Activated T-helper 17 cell treated with anti-CD3 and anti-CD28 coated beads, Interleukin-2, amount 50 U/mL, for 72 hours (primary cell): ENCODE measurements at regions not wholly inside any gene's neighbourhood (a gene's known extent, or its start where the extent isn't known, plus 50 kb on each side); places are given as distances from the start of the nearest gene placed in this dataset.
A peak's percentile ranks its signal among the peaks of the same experiment; 100 is the strongest.
"Not testable (repeated sequence)": the region's sequence is repeated elsewhere in the genome, so short reads cannot be mapped to it uniquely, and the experiment has no call there.

ENCODE experiments used
- ATAC-seq: fragments of 150-1000 bp; cut with Tn5 transposase; replicated peaks from 2 replicates; pipeline ENCODE4 v1.10.0; 2021; ENCODE audit warnings: mild to moderate bottlenecking, moderate library complexity
- H3K27ac Mint-ChIP-seq: one replicate; pipeline ENCODE4 v1.8.0; 2022; ENCODE audit warnings: mixed read lengths
- H3K27me3 Mint-ChIP-seq: one replicate; pipeline ENCODE4 v1.8.0; 2022; ENCODE audit warnings: mixed read lengths
- H3K36me3 Mint-ChIP-seq: one replicate; pipeline ENCODE4 v1.8.0; 2022; ENCODE audit warnings: low read depth, mild to moderate bottlenecking, mixed read lengths
- H3K4me1 Mint-ChIP-seq: one replicate; pipeline ENCODE4 v1.8.0; 2022; ENCODE audit warnings: mixed read lengths
- H3K4me3 Mint-ChIP-seq: one replicate; pipeline ENCODE4 v1.8.0; 2022; ENCODE audit warnings: mild to moderate bottlenecking, mixed read lengths
- H3K9me3 Mint-ChIP-seq: one replicate; pipeline ENCODE4 v1.8.0; 2022; ENCODE audit warnings: mixed read lengths

DNA sequence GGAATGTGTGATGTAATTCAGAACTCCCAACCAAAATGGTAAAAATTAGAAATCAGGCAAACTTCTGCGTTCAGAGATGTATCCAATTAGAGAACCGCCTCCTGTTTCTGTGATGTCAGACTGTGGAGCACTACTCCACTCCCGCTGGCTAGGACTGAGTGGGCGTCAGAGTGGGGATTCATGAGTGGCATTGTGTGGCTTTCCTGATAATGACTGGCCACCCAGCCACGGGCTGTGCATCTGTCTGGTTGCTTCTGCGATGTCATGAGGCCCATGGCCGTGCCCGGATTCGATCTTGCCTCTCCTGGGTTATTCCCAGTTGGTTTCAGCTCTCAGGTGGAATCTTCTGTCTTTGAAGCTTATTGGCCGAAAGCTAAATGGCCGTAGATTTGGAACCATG, 87.1 kb upstream of the KCNA1 start:
- peaks cover 3% of the 10 kb centered on the region for H3K27me3 Mint-ChIP-seq
- no peak overlapping the region for H3K27ac Mint-ChIP-seq
- H3K4me1 Mint-ChIP-seq = peaks cover 15% of the 10 kb centered on the region
- no peaks in the 10 kb centered on the region for H3K36me3 Mint-ChIP-seq
- no peak overlapping the region for H3K4me3 Mint-ChIP-seq
- H3K9me3 Mint-ChIP-seq = no peaks in the 10 kb centered on the region
- no peak for ATAC-seq

DNA sequence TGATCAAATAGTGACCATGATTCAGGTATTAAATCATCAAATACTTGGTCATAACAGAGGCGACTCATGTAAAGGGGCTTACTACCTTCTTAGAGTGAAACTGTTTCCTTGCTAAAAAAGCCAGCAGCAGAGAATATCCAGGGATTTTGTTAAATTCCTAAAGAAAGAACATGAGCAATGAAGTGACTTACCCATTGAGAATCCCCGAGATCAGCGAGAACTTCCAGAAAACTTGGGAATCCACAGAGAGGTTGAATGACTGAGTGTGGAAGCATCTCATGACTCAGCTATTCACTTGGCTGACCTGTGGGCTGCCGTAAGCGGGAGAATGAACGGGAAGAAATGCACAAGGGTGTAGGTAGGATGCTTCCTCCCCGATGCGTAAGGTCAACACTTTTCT, 85.3 kb upstream of the KCNA1 start:
- Mint-ChIP-seq H3K9me3 (no peaks in the 10 kb centered on the region), H3K27me3 (no peaks in the 10 kb centered on the region), H3K36me3 (no peaks in the 10 kb centered on the region), H3K27ac (no peak overlapping the region), H3K4me3 (no peak overlapping the region), H3K4me1 (peaks cover 26% of the 10 kb centered on the region)
- ATAC-seq = no peak

DNA sequence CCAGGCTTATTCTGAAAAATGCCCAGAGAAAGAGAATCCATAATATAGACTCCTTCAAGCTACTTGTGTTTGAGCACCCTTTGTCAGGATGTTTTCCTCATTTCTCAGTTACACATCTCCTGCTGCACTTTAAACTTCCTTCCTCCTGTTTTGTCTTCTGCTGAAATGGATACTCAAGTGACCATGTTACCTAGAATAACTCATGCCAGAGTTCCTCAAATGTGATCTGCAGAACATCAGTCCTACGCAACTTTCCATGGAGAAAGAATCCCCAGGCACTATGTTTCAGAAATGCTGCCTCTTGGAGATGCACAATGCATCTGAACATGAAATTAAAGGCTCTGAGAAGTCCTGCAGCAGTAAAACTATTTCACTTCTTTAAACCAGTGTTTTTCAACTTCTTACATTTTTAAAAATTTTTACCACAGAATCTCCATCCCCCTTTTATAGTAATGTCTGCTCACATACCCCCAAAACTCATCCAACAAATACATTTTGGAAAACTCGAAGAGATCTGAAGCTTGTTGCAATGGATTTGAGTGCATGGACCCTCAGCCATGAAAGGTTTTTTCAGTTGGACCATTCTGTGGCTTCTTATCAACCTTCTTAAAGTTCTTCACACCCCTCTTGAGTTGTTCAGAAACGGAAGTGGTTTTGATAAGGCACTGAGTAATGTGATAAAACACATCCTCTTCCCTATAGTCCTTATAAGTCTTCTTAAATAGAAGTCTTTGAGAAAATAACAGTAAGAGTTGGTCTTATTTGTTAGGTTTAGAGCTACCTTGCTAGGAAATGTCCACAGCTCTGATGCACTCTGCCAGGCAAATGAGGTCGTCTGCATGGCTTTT, 84.5 kb upstream of the KCNA1 start:
- Mint-ChIP-seq H3K9me3 (no peaks in the 10 kb centered on the region), H3K4me1 (peaks cover 35% of the 10 kb centered on the region), H3K27ac (peak overlapping the region; percentile 80), H3K27me3 (no peaks in the 10 kb centered on the region), H3K36me3 (no peaks in the 10 kb centered on the region), H3K4me3 (peak overlapping the region; percentile 43)
- ATAC-seq = peak; percentile 42

GRCh38 chr12:4826909-4827308, 82.8 kb upstream of the KCNA1 start:
- ATAC-seq = no peak
- Mint-ChIP-seq H3K27ac (peak overlapping the region; percentile 80), H3K27me3 (no peaks in the 10 kb centered on the region), H3K36me3 (no peaks in the 10 kb centered on the region), H3K4me3 (no peak overlapping the region), H3K9me3 (no peaks in the 10 kb centered on the region), H3K4me1 (peaks cover 35% of the 10 kb centered on the region)

DNA sequence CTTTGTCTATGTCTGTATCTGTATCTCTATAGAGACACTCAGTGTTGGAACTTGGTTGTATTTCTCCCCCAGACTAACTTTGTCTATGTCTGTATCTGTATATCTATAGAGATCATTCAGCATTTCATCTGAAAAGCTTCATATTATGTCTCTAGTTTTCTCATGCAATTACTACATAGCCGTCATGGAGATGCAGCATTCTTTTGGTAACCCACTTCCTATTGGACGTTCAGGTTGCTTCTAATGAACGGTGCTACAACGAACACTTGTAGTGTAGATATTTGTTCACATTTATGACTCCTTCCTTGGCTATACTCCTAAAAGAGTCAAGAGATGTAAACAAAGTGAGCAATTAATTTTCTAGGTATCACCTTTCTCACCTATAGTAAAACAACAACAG, 81.5 kb upstream of the KCNA1 start:
- Mint-ChIP-seq H3K27me3 (no peaks in the 10 kb centered on the region), H3K4me1 (peaks cover 35% of the 10 kb centered on the region), H3K9me3 (no peaks in the 10 kb centered on the region), H3K36me3 (no peaks in the 10 kb centered on the region), H3K27ac (peak overlapping the region; percentile 10), H3K4me3 (peak overlapping the region; percentile 77)
- no peak for ATAC-seq

- Mint-ChIP-seq H3K4me3 (peak overlapping the region; percentile 77), H3K36me3 (no peaks in the 10 kb centered on the region), H3K4me1 (peaks cover 35% of the 10 kb centered on the region), H3K27me3 (no peaks in the 10 kb centered on the region), H3K9me3 (no peaks in the 10 kb centered on the region), H3K27ac (peak overlapping the region; percentile 81)
- peak; percentile 84 for ATAC-seq
These were observed 80.4 kb upstream of the KCNA1 start for GRCh38 chr12:4829161-4829792.

- ATAC-seq = peak; percentile 29
- Mint-ChIP-seq H3K27me3 (no peaks in the 10 kb centered on the region), H3K9me3 (no peaks in the 10 kb centered on the region), H3K4me3 (peak overlapping the region; percentile 77), H3K4me1 (peaks cover 35% of the 10 kb centered on the region), H3K36me3 (no peaks in the 10 kb centered on the region), H3K27ac (peak overlapping the region; percentile 81)
These were observed 79.9 kb upstream of the KCNA1 start for GRCh38 chr12:4829793-4830162.

DNA sequence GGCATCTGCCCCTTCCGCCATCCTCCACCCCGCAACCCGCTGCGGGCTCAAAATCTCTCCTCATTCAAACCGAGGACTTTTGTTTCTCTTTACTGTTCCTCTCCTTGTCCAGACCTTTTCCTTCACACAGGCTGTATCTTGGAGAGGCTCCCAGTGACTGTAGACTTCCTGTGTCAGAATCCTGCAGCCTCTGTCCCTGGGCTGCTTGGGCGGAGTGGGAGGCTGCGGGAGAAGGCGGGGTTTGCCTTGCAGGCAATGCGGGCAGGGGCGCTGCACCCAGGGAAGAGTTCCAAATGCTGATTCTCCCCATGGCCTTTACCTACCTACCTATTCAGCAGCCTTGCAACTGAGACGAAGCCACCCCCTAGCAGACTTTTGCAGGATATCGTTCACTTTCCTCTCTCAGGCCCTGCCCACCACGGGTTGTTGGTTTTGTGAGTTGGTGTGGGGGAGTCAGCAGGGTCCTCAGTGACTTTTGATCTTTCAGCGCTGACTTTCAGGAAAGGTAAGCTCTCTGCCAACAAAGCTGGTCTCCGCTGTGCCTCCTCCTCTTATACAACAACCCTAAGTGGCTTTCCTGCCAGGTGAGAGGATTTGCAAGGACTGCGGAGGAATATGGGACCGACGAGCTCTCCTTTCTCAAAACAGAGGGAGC, 79.0 kb upstream of the KCNA1 start:
- Mint-ChIP-seq H3K36me3 (no peaks in the 10 kb centered on the region), H3K4me1 (peaks cover 26% of the 10 kb centered on the region), H3K27ac (no peak overlapping the region), H3K4me3 (peak overlapping the region; percentile 77), H3K27me3 (no peaks in the 10 kb centered on the region), H3K9me3 (no peaks in the 10 kb centered on the region)
- no peak for ATAC-seq

DNA sequence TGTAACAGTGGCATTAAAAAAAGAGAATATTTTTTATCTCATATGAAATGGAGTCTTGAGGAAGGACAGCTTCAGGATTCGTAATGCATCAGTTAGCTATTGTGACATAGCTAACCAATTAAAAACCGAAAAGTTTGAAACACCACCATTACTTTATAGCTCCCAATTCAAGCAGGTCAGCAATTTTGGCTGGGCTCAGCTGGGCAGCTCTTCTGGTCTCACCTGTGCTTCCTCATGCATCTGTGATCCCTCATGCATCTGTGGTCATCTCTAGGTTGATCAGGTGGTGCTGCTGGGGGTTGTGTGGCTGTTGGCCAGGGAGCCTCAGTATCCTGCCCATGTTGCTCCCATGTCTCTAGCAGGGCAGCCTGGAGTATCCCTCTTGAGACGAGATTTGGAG, 76.7 kb upstream of the KCNA1 start:
- Mint-ChIP-seq H3K27ac (no peak overlapping the region), H3K4me1 (peaks cover 20% of the 10 kb centered on the region), H3K36me3 (no peaks in the 10 kb centered on the region), H3K9me3 (no peaks in the 10 kb centered on the region), H3K4me3 (no peak overlapping the region), H3K27me3 (no peaks in the 10 kb centered on the region)
- no peak for ATAC-seq

DNA sequence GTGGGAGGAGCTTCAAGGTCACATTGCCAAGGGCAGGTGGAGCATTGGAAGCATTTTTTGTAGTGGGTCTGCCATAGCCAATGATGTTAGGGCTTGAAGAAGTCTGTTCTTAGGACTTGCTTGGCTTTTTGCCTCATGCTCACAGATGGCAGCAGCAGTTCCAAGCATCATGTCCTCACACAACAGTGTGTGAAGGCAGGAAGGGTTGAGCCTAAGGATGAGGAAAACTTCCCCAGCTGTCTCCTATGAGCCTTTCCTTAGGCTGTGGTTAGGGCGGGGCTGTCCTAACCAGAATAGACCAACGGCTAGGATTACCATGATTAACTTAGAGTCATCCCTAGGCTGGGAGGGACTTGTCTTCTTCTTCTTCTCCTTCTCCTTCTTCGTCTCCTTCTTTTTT, 76.2 kb upstream of the KCNA1 start:
- H3K4me1 Mint-ChIP-seq = peaks cover 17% of the 10 kb centered on the region
- H3K9me3 Mint-ChIP-seq = no peaks in the 10 kb centered on the region
- ATAC-seq = no peak
- no peak overlapping the region for H3K4me3 Mint-ChIP-seq
- no peak overlapping the region for H3K27ac Mint-ChIP-seq
- H3K27me3 Mint-ChIP-seq = no peaks in the 10 kb centered on the region
- no peaks in the 10 kb centered on the region for H3K36me3 Mint-ChIP-seq

- H3K27ac Mint-ChIP-seq, H3K4me3 Mint-ChIP-seq, H3K4me1 Mint-ChIP-seq, H3K9me3 Mint-ChIP-seq, H3K36me3 Mint-ChIP-seq: not testable (repeated sequence)
- ATAC-seq = peak; percentile 62
- peaks cover 11% of the 10 kb centered on the region for H3K27me3 Mint-ChIP-seq
These were observed 67.3 kb upstream of the KCNA1 start for GRCh38 chr12:4842401-4842800.

GRCh38 chr12:4843907-4844306, 65.8 kb upstream of the KCNA1 start:
- Mint-ChIP-seq H3K27me3 (peaks cover 11% of the 10 kb centered on the region), H3K27ac (no peak overlapping the region), H3K4me1 (peaks cover 9% of the 10 kb centered on the region), H3K4me3 (no peak overlapping the region), H3K9me3 (peaks cover 5% of the 10 kb centered on the region), H3K36me3 (no peaks in the 10 kb centered on the region)
- ATAC-seq = no peak

GRCh38 chr12:4847713-4848112, 62.0 kb upstream of the KCNA1 start:
- Mint-ChIP-seq H3K36me3 (no peaks in the 10 kb centered on the region), H3K27ac (no peak overlapping the region), H3K4me1 (peaks cover 2% of the 10 kb centered on the region), H3K9me3 (no peaks in the 10 kb centered on the region), H3K27me3 (peaks cover 7% of the 10 kb centered on the region), H3K4me3 (no peak overlapping the region)
- ATAC-seq = no peak

GRCh38 chr12:4849115-4849541, 60.6 kb upstream of the KCNA1 start:
- peaks cover 7% of the 10 kb centered on the region for H3K27me3 Mint-ChIP-seq
- no peak overlapping the region for H3K4me3 Mint-ChIP-seq
- H3K27ac Mint-ChIP-seq = no peak overlapping the region
- H3K36me3 Mint-ChIP-seq = no peaks in the 10 kb centered on the region
- no peaks in the 10 kb centered on the region for H3K4me1 Mint-ChIP-seq
- no peaks in the 10 kb centered on the region for H3K9me3 Mint-ChIP-seq
- ATAC-seq = no peak

- no peak overlapping the region for H3K27ac Mint-ChIP-seq
- no peaks in the 10 kb centered on the region for H3K9me3 Mint-ChIP-seq
- ATAC-seq = no peak
- no peaks in the 10 kb centered on the region for H3K36me3 Mint-ChIP-seq
- no peak overlapping the region for H3K4me3 Mint-ChIP-seq
- no peaks in the 10 kb centered on the region for H3K4me1 Mint-ChIP-seq
- peaks cover 4% of the 10 kb centered on the region for H3K27me3 Mint-ChIP-seq
These were observed 59.8 kb upstream of the KCNA1 start for GRCh38 chr12:4849795-4850345.
